HG02981 (cell line): ENCODE measurements at regions not wholly inside any gene's neighbourhood (a gene's known extent, or its start where the extent isn't known, plus 50 kb on each side); places are given as distances from the start of the nearest gene placed in this dataset.
"Not testable (repeated sequence)": the region's sequence is repeated elsewhere in the genome, so short reads cannot be mapped to it uniquely, and the experiment has no call there.

Experiments
- ATAC-seq: cut with Tn5 transposase; IDR thresholded peaks from one replicate; pipeline ENCODE4 v1.9.1; 2021; ENCODE audit warnings: mild to moderate bottlenecking, moderate library complexity; ENCODE audit not compliant: unreplicated experiment

- no peak for ATAC-seq
Measured at GRCh38 chr2:34875091-34875745, 1276.1 kb upstream of the FAM98A start.

- no peak for ATAC-seq
Measured at GRCh38 chr2:34853646-34854045, 1254.5 kb upstream of the FAM98A start.

DNA sequence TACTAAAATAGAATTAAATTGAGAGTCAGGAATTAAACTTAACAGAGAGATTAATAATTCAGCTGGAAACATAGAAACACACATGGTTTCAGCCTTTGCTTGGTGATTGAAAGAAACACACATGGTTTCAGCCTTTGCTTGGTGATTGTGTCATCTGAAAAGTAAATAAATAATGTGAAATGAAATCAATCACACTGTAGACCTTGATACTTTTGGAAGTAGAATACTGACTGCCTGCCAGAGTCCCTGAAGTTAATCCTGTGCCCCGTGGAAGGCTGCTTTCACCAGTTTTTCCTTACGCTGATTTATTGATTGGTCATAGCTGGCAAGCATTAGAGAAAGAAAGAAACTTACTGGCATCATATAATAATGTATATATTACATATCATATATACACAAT, 1252.7 kb upstream of the FAM98A start:
- no peak for ATAC-seq

- ATAC-seq: no peak
Measured at GRCh38 chr2:34849827-34850226, 1250.7 kb upstream of the FAM98A start.

DNA sequence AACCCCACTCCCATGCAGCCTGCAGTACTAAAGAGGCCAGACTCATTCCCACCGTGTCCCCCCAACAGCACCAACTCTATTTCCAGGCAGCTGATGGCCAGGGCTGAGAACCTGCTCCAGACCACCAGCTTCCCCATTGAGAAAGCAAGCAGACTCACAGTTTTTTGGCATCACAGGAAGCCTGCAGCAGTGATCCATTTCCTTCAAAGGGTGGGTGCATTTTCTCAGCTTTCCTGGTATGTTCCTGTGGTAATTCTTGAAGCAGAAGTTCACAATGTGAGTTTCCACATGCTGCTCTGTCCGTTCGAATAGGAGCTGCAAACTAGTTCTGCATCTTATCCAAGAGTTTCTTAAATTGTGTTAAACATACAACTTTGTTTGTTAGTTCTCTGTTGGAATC, 1249.6 kb upstream of the FAM98A start:
- no peak for ATAC-seq

DNA sequence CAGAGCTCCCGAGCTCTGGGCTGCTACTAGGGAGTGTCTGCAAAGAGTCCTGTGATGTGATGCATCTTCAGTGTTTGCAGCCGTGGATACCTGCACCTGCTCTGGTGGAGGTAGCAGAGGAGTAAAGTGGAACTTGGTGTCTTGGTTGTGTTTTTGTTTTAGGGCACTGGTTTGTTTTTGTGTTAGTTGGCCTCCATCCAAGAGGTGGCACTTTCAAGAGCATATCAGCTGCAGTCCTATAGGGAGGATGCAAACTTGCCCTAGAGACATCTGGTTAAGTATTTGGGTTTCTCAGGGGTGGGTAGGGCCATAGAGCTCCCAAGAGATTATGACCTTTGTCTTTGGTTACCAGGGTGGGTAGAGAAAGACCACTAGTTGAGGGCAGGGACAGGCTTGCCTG, 1249.0 kb upstream of the FAM98A start:
- no peak for ATAC-seq

DNA sequence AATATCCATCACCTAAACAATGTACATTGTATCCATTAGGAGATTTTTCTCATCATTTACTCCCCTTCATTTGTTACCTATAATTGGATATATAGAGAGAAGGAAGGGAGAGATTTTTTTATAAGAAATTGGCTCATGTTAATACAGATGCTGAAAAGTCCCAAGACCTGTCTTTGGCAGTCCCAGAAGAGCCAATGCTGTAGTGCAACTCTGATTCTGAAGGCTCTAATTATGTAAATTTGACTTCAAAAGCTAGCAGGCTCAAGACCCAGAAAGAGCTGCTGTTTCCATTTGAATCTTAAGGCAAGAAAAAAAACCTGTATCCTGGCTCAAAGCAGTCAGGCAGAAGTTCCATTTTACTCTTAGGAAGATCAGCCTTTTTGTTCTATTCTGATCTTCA, 1245.5 kb upstream of the FAM98A start:
- no peak for ATAC-seq

DNA sequence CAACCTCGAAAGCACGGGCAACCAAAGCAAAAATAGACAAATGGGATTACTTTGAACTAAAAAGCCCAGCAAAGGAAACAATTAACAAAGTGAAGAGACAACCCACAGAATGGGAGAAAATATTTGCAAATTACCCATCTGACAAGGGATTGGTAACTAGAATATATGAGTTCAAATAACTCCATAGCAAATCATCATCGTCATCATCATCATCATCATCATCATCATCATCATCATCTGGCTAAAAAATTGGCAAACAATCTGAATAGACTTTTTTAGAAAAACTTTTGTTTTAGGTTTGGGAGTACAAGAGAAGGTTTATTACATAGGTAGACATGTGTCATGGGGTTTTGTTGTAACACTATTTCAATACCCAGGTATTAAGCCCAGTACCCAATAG, 1239.3 kb upstream of the FAM98A start:
- no peak for ATAC-seq

DNA sequence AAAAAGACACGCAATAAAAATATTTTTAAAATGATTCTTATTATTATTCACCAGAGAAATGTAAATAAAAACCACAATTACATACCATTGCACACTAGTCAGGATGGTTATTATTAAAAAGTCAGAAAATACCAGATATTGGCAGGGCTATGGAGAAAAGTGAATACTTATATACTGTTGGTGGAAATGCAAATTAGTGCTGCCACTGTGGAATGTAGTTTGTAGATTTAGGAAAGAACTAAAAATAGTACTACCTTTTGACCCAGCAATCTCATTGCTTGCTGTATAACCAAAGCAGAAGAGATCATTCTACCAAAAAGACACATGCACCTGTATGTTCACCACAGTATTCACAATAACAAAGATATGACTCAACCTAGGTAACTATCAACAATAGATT, 1237.3 kb upstream of the FAM98A start:
- no peak for ATAC-seq

GRCh38 chr2:34831096-34831495, 1232.0 kb upstream of the FAM98A start:
- ATAC-seq: no peak

DNA sequence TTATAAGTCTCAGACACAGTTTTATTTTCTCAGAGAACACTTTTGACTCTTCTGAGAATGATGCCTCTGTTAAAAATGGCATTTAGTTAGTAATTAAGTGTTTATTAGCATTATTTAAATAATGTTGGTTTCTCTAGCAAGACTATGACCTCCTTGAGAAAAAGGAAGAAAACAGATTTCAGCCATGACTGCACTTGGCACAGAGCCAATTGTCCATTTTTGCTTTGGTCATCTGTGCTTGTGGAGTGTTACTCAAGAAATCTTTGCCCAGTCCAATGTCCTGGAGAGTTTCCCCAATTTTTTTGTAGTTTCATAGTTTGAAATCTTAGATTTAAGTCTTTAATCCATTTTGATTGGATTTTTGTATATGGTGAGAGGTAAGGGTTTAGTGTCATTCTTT, 1229.4 kb upstream of the FAM98A start:
- no peak for ATAC-seq

GRCh38 chr2:34827398-34827797, 1228.3 kb upstream of the FAM98A start:
- ATAC-seq: no peak

- no peak for ATAC-seq
Measured at GRCh38 chr2:34825686-34826085, 1226.6 kb upstream of the FAM98A start.

GRCh38 chr2:34822616-34823015, 1223.5 kb upstream of the FAM98A start:
- no peak for ATAC-seq

DNA sequence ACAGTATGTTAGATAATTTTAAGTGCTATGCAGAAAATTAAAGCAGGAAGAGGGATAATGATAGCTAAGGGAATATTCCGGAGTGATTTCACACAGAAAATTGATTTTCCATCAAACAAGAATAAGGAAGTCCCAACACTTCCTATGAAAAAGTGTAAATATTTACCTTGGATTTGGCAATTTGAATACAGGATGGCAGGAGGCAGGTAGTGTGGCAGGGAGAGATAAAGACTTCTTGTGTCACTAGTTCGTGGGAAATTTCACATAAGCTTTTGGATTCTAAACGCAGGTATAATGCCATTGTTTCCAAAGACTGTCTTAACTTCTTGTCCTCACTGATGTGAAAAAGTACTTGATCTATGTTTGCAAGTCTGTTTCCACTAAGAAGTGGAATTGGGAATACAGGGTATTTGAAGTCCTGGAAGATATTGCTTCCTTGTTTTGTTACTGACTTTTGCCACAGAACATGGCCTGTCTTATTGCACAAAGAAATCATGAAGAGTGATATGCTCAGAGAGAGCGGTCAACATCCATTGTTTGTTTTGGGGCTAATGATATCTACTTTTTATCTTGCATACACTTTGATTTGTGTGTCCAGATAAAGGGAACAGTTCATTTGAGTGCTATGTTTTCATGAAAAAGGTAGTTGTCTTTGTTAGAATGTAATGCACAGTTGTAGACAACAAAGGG, 1216.1 kb upstream of the FAM98A start:
- ATAC-seq: no peak

GRCh38 chr2:34810456-34810855, 1211.4 kb upstream of the FAM98A start:
- no peak for ATAC-seq

GRCh38 chr2:34808426-34808825, 1209.3 kb upstream of the FAM98A start:
- ATAC-seq: no peak

DNA sequence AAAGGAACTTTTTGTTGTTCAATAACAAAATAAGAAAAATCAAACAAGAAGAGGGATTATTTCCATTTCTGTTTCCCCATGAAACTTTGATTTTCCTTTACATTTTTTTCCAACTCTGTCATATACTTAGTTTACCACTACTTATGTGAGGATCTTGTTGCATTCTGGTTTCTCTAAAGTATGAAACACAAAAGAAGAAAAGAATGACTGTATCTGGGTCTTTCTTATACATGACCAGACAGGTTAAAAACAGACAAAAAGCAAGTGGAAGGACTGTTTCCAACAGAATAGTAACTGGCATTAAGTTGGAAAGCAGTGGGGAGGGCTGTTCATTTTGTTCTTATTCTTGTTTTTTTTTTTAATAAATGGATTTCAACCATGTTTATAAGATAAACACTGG, 1207.8 kb upstream of the FAM98A start:
- ATAC-seq: no peak

- no peak for ATAC-seq
Measured at GRCh38 chr2:34806396-34806795, 1207.3 kb upstream of the FAM98A start.

GRCh38 chr2:34799556-34799955, 1200.5 kb upstream of the FAM98A start:
- no peak for ATAC-seq

GRCh38 chr2:34795586-34795985, 1196.5 kb upstream of the FAM98A start:
- ATAC-seq: not testable (repeated sequence)

DNA sequence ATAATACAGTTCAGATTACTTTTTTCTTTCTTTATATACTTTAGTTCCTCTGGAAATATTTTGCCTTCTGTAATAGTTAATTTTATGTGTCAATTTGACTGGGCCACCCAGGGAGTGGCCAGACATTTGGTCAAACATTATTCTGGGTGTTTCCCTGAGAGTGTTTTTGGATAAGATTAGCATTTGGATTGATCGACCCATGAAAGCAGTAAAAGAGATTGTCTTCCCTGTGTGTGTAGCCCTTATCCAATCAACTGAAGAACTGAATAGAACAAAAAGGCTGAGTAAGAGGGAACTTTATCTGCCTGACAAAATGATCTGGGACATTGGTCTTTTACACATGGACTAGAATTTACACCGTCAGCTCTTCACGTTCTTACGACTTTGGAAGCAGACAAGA, 1190.1 kb upstream of the FAM98A start:
- ATAC-seq: no peak

DNA sequence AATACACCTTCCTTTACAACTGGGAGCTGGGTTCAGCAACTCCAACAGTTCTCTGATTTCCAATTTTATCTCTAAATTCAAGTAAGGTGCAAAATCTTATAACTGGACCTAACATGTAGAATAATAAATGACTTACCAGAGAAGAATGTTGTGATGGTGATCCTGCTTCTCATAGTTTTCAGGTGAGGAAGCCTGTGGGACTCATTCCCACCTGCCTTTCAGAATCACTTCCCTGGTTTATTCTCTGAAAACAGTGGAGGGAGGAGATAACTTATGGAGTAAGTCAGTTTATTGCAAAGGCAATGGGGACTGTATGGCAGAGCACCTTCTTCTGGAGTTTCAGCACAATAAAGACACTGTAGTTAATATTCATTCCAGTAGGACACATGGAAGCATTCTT, 1188.2 kb upstream of the FAM98A start:
- no peak for ATAC-seq
